GM18519 (cell line): ENCODE measurements at regions not wholly inside any gene's neighbourhood (a gene's known extent, or its start where the extent isn't known, plus 50 kb on each side); places are given as distances from the start of the nearest gene placed in this dataset.
"Not testable (repeated sequence)": the region's sequence is repeated elsewhere in the genome, so short reads cannot be mapped to it uniquely, and the experiment has no call there.

Source experiments
- ATAC-seq: cut with Tn5 transposase; IDR thresholded peaks from one replicate; pipeline ENCODE4 v1.9.1; 2021; ENCODE audit warnings: mild to moderate bottlenecking, moderate library complexity; ENCODE audit not compliant: unreplicated experiment, low FRiP score

GRCh38 chr5:4571248-4571948, 568.7 kb upstream of the ADAMTS16 start:
- ATAC-seq: no peak

GRCh38 chr5:4572311-4573100, 567.6 kb upstream of the ADAMTS16 start:
- no peak for ATAC-seq

GRCh38 chr5:4575608-4576007, 564.5 kb upstream of the ADAMTS16 start:
- no peak for ATAC-seq

GRCh38 chr5:4576161-4576748, 563.9 kb upstream of the ADAMTS16 start:
- ATAC-seq: no peak

- no peak for ATAC-seq
Observed at GRCh38 chr5:4576908-4577307, 563.2 kb upstream of the ADAMTS16 start.

GRCh38 chr5:4579679-4580078, 560.5 kb upstream of the ADAMTS16 start:
- ATAC-seq: no peak

GRCh38 chr5:4580772-4581171, 559.4 kb upstream of the ADAMTS16 start:
- ATAC-seq: no peak

- no peak for ATAC-seq
Observed at GRCh38 chr5:4581289-4581688, 558.8 kb upstream of the ADAMTS16 start.

- no peak for ATAC-seq
Observed at GRCh38 chr5:4584982-4585381, 555.1 kb upstream of the ADAMTS16 start.

GRCh38 chr5:4613440-4613839, 526.7 kb upstream of the ADAMTS16 start:
- ATAC-seq: no peak

- ATAC-seq: no peak
Observed at GRCh38 chr5:4614088-4614487, 526.0 kb upstream of the ADAMTS16 start.

GRCh38 chr5:4615369-4615768, 524.8 kb upstream of the ADAMTS16 start:
- ATAC-seq: not testable (repeated sequence)

- ATAC-seq: no peak
Observed at GRCh38 chr5:4625206-4625896, 514.8 kb upstream of the ADAMTS16 start.

- no peak for ATAC-seq
Observed at GRCh38 chr5:4627131-4627530, 513.0 kb upstream of the ADAMTS16 start.

- ATAC-seq: no peak
Observed at GRCh38 chr5:4627929-4628328, 512.2 kb upstream of the ADAMTS16 start.

GRCh38 chr5:4628645-4629385, 511.3 kb upstream of the ADAMTS16 start:
- no peak for ATAC-seq

GRCh38 chr5:4630031-4630430, 510.1 kb upstream of the ADAMTS16 start:
- no peak for ATAC-seq

GRCh38 chr5:4634342-4634741, 505.8 kb upstream of the ADAMTS16 start:
- ATAC-seq: no peak

- ATAC-seq: no peak
Observed at GRCh38 chr5:4636378-4636777, 503.8 kb upstream of the ADAMTS16 start.

GRCh38 chr5:4639946-4640345, 500.2 kb upstream of the ADAMTS16 start:
- ATAC-seq: no peak
